GDM1 (cell line): ENCODE measurements at regions not wholly inside any gene's neighbourhood (a gene's known extent, or its start where the extent isn't known, plus 50 kb on each side); places are given as distances from the start of the nearest gene placed in this dataset.
"Not testable (repeated sequence)": the region's sequence is repeated elsewhere in the genome, so short reads cannot be mapped to it uniquely, and the experiment has no call there.

Experiments
- DNase-seq: peaks from one replicate; lab custom pipeline; 2025; lab: John Stamatoyannopoulos, UW

GRCh38 chr7:79552463-79552862 is 99.0 kb upstream of the MAGI2 start:
- DNase-seq, result no peak

- no peak for DNase-seq
Measured at GRCh38 chr7:79548727-79549126, 95.3 kb upstream of the MAGI2 start.

- DNase-seq, result no peak
Measured at GRCh38 chr7:79547132-79547531, 93.7 kb upstream of the MAGI2 start.

GRCh38 chr7:79540592-79540991 is 87.1 kb upstream of the MAGI2 start:
- DNase-seq, result no peak

GRCh38 chr7:79534128-79534527 is 80.7 kb upstream of the MAGI2 start:
- DNase-seq, result no peak

- DNase-seq, result no peak
Measured at GRCh38 chr7:79531905-79532664, 78.6 kb upstream of the MAGI2 start.

- no peak for DNase-seq
Measured at GRCh38 chr7:79531116-79531515, 77.6 kb upstream of the MAGI2 start.

- DNase-seq, result no peak
Measured at GRCh38 chr7:79529881-79530235, 76.4 kb upstream of the MAGI2 start.

- no peak for DNase-seq
Measured at GRCh38 chr7:79529214-79529880, 75.9 kb upstream of the MAGI2 start.

- DNase-seq, result no peak
Measured at GRCh38 chr7:79528421-79528820, 75.0 kb upstream of the MAGI2 start.

- no peak for DNase-seq
Measured at GRCh38 chr7:79524048-79524447, 70.6 kb upstream of the MAGI2 start.

- no peak for DNase-seq
Measured at GRCh38 chr7:79523436-79523835, 70.0 kb upstream of the MAGI2 start.

- DNase-seq, result no peak
Measured at GRCh38 chr7:79520543-79520942, 67.1 kb upstream of the MAGI2 start.

GRCh38 chr7:79515358-79515757 is 61.9 kb upstream of the MAGI2 start:
- no peak for DNase-seq

- DNase-seq, result no peak
Measured at GRCh38 chr7:79513261-79513660, 59.8 kb upstream of the MAGI2 start.

- no peak for DNase-seq
Measured at GRCh38 chr7:79512261-79512660, 58.8 kb upstream of the MAGI2 start.

- DNase-seq, result not testable (repeated sequence)
Measured at GRCh38 chr7:79511056-79511455, 57.6 kb upstream of the MAGI2 start.

- no peak for DNase-seq
Measured at GRCh38 chr7:79507131-79507530, 53.7 kb upstream of the MAGI2 start.

- no peak for DNase-seq
Measured at GRCh38 chr7:79506481-79506880, 53.0 kb upstream of the MAGI2 start.

GRCh38 chr7:79504607-79505389 is 51.3 kb upstream of the MAGI2 start:
- DNase-seq, result no peak
